HL-60 (cell line): ENCODE measurements at regions not wholly inside any gene's neighbourhood (a gene's known extent, or its start where the extent isn't known, plus 50 kb on each side); places are given as distances from the start of the nearest gene placed in this dataset.

Experiments
- CTCF ChIP-seq: IDR thresholded peaks from one replicate; pipeline ENCODE4 v1.5.1; 2011; ENCODE audit warnings: low read length, control low read depth, inconsistent platforms; ENCODE audit not compliant: insufficient read depth
- REST ChIP-seq: IDR thresholded peaks from 2 replicates; pipeline ENCODE4 v1.6.1; 2012; ENCODE audit warnings: low read depth; ENCODE audit not compliant: insufficient replicate concordance

- TF ChIP-seq CTCF (no peak), REST (no peak)
Observed at GRCh38 chr2:234842753-234843152, 109.1 kb upstream of the SH3BP4 start.
